ENCODE measurements at regions not wholly inside any gene's neighbourhood (a gene's known extent, or its start where the extent isn't known, plus 50 kb on each side); places are given as distances from the start of the nearest gene placed in this dataset.

- DNase-seq (ENCODE audit: low read depth), result no peak
Observed at GRCh38 chr15:62749036-62749815, 293.3 kb upstream of the TPM1 start.

GRCh38 chr15:62750471-62750870 lies 292.1 kb upstream of the TPM1 start:
- DNase-seq (ENCODE audit: low read depth), result no peak

- DNase-seq (ENCODE audit: low read depth), result no peak
Observed at GRCh38 chr15:62752657-62753517, 289.7 kb upstream of the TPM1 start.

GRCh38 chr15:62753518-62754221 lies 288.9 kb upstream of the TPM1 start:
- DNase-seq (ENCODE audit: low read depth), result no peak

GRCh38 chr15:62756326-62756994 lies 286.1 kb upstream of the TPM1 start:
- DNase-seq (ENCODE audit: low read depth), result no peak

GRCh38 chr15:62756995-62757360 lies 285.6 kb upstream of the TPM1 start:
- no peak for DNase-seq (ENCODE audit: low read depth)

- no peak for DNase-seq (ENCODE audit: low read depth)
Observed at GRCh38 chr15:62757535-62757934, 285.0 kb upstream of the TPM1 start.

- DNase-seq (ENCODE audit: low read depth), result no peak
Observed at GRCh38 chr15:62758126-62758951, 284.2 kb upstream of the TPM1 start.

GRCh38 chr15:62758952-62759349 lies 283.6 kb upstream of the TPM1 start:
- no peak for DNase-seq (ENCODE audit: low read depth)

GRCh38 chr15:62760538-62760937 lies 282.0 kb upstream of the TPM1 start:
- no peak for DNase-seq (ENCODE audit: low read depth)

- DNase-seq (ENCODE audit: low read depth), result no peak
Observed at GRCh38 chr15:62765916-62766315, 276.6 kb upstream of the TPM1 start.

GRCh38 chr15:62766599-62766998 lies 275.9 kb upstream of the TPM1 start:
- DNase-seq (ENCODE audit: low read depth), result no peak

- no peak for DNase-seq (ENCODE audit: low read depth)
Observed at GRCh38 chr15:62769604-62770003, 272.9 kb upstream of the TPM1 start.

- no peak for DNase-seq (ENCODE audit: low read depth)
Observed at GRCh38 chr15:62770111-62770660, 272.4 kb upstream of the TPM1 start.

GRCh38 chr15:62770752-62771151 lies 271.8 kb upstream of the TPM1 start:
- no peak for DNase-seq (ENCODE audit: low read depth)

- DNase-seq (ENCODE audit: low read depth), result no peak
Observed at GRCh38 chr15:62771234-62771633, 271.3 kb upstream of the TPM1 start.

- no peak for DNase-seq (ENCODE audit: low read depth)
Observed at GRCh38 chr15:62773369-62774165, 269.0 kb upstream of the TPM1 start.

GRCh38 chr15:62775932-62776331 lies 266.6 kb upstream of the TPM1 start:
- no peak for DNase-seq (ENCODE audit: low read depth)

- DNase-seq (ENCODE audit: low read depth), result no peak
Observed at GRCh38 chr15:62777671-62778070, 264.9 kb upstream of the TPM1 start.

Data from stimulated activated CD8-positive, alpha-beta memory T cell treated with anti-CD3 and anti-CD28 coated beads, Interleukin-12 subunit alpha, Interleukin-12 subunit beta, amount 100 ng/mL, for 1 hour (primary cell).